K562 (cell line): ENCODE measurements at regions not wholly inside any gene's neighbourhood (a gene's known extent, or its start where the extent isn't known, plus 50 kb on each side); places are given as distances from the start of the nearest gene placed in this dataset.

Source experiments
- ATAC-seq: fragments of 200-7000 bp; cut with Tn5 transposase; 3 replicates; pipeline ENCODE4 v1.9.1; 2020; ENCODE audit warnings: moderate library complexity
- BruUV-seq: library from RNA; stranded (reverse); fragments of 400-500 nt; replicated peaks from 2 replicates; lab custom pipeline; 2021; lab: Mats Ljungman, UMichigan
- CTCF ChIA-PET: fragments of 300-600 bp; formaldehyde crosslinking; extraction: SDS; loops from one replicate; lab custom pipeline; 2021; ENCODE audit warnings: low intra/inter-chr PET ratio; lab: Yijun Ruan, JAX
- POLR2A ChIA-PET: fragments of 300-600, 350-650 bp; sonication (Branson Sonifier 250); formaldehyde crosslinking; extraction: SDS; loops from one replicate; lab custom pipeline; 2021; ENCODE audit warnings: antibody characterized with exemption, inconsistent platforms; lab: Yijun Ruan, JAX
- DNase-seq, 4 experiments: peaks; one replicate each; pipeline versions ENCODE4 v3.0.0 to v3.0.0-alpha.2; 2011 to 2018; ENCODE audit warnings: low spot score in 3 of 4, mixed read lengths in 3 of 4; ENCODE audit errors: extremely low read depth in 1 of 4
- FAIRE-seq: peaks from 2 replicates; lab custom pipeline; 2011; peaks lifted over from hg19 to GRCh38; lab: Jason Lieb, UNC
- H2AFZ ChIP-seq: 2 replicates; pipeline ENCODE4 v1.6.0; 2011; ENCODE audit warnings: low read depth, low read length, control low read depth, inconsistent platforms
- H3K27ac ChIP-seq: fragments of 200-600 bp; 3 replicates; pipeline ENCODE4 v1.8.0; 2011; ENCODE audit warnings: low read depth, mild to moderate bottlenecking, control low read depth, inconsistent platforms, low read length, moderate library complexity, mixed read lengths; ENCODE audit errors: extremely low read depth
- H3K27me3 ChIP-seq, 2 experiments: fragments of 300-600 bp in 1 of 2; 2 replicates in 1 of 2; 3 replicates in 1 of 2; pipeline versions ENCODE4 v1.6.0 to v1.8.0; 2011; ENCODE audit warnings: inconsistent platforms in 2 of 2, low read length in 2 of 2, mild to moderate bottlenecking in 1 of 2, mixed read lengths in 1 of 2, moderate library complexity in 1 of 2; ENCODE audit not compliant: control insufficient read depth in 2 of 2, insufficient read depth in 2 of 2
- H3K36me3 ChIP-seq: fragments of 300-600 bp; 3 replicates; pipeline ENCODE4 v1.8.0; 2011; ENCODE audit warnings: mild to moderate bottlenecking, low read length, inconsistent platforms; ENCODE audit not compliant: control insufficient read depth, insufficient read depth
- H3K4me1 ChIP-seq, 2 experiments: fragments of 200-600 bp in 1 of 2; replicated peaks in 1 of 2; 2 replicates in 1 of 2; 3 replicates in 1 of 2; pipeline versions ENCODE4 v1.5.1 to v1.8.0; 2011; ENCODE audit warnings: inconsistent platforms in 2 of 2, low read length in 2 of 2, mild to moderate bottlenecking in 1 of 2, mixed read lengths in 1 of 2, moderate library complexity in 1 of 2; ENCODE audit not compliant: control insufficient read depth in 2 of 2, insufficient read depth in 2 of 2
- H3K4me2 ChIP-seq: 2 replicates; pipeline ENCODE4 v1.6.1; 2011; ENCODE audit warnings: low read length, control low read depth, inconsistent platforms, mixed read lengths; ENCODE audit not compliant: insufficient read depth
- H3K4me3 ChIP-seq: fragments of 200-600 bp; sonication (generic), shearing (Covaris generic); 2 replicates; pipeline ENCODE4 v1.5.1; 2016; ENCODE audit warnings: control low read depth, inconsistent platforms
- H3K79me2 ChIP-seq: fragments of 200-600 bp; 3 replicates; pipeline ENCODE4 v1.8.0; 2011; ENCODE audit warnings: low read length, inconsistent platforms; ENCODE audit not compliant: control insufficient read depth, insufficient read depth
- H3K9ac ChIP-seq, 2 experiments: 2 replicates each; pipeline versions ENCODE4 v1.6.0 to v1.6.1; 2011; ENCODE audit warnings: low read depth in 2 of 2, low read length in 2 of 2, control low read depth in 1 of 2, inconsistent platforms in 1 of 2, mild to moderate bottlenecking in 1 of 2, mixed read lengths in 1 of 2; ENCODE audit not compliant: insufficient read depth in 1 of 2
- H3K9me1 ChIP-seq: one replicate; pipeline ENCODE4 v1.6.0; 2011; ENCODE audit warnings: inconsistent platforms, mild to moderate bottlenecking, low read length, moderate library complexity; ENCODE audit not compliant: control insufficient read depth, insufficient read depth
- H3K9me3 ChIP-seq: replicated peaks from 2 replicates; pipeline ENCODE4 v1.5.1; 2011; ENCODE audit warnings: low read depth, low read length, inconsistent platforms; ENCODE audit not compliant: control insufficient read depth, insufficient read depth
- H4K20me1 ChIP-seq: replicated peaks from 2 replicates; pipeline ENCODE4 v1.6.1; 2011; ENCODE audit warnings: low read length, inconsistent platforms, mixed read lengths; ENCODE audit not compliant: control insufficient read depth, insufficient read depth
- HDAC6 ChIP-seq: IDR thresholded peaks from 2 replicates; pipeline ENCODE4 v1.6.1; 2012; ENCODE audit warnings: low read depth, mild to moderate bottlenecking, control low read depth, inconsistent platforms, low read length, moderate library complexity
- TAF9B ChIP-seq: fragments of 450-650 bp; IDR thresholded peaks from 2 replicates; pipeline ENCODE4 v1.6.1; 2018; ENCODE audit warnings: mild to moderate bottlenecking; ENCODE audit not compliant: partially characterized antibody
- ZFPM2 ChIP-seq: fragments of 250-450 bp; sonication (Bioruptor Pico); IDR thresholded peaks from 2 replicates; pipeline ENCODE4 v1.5.1; 2022; ENCODE audit warnings: mild to moderate bottlenecking
- ZNF347 ChIP-seq: fragments of 450-650 bp; formaldehyde crosslinking; IDR thresholded peaks from 2 replicates; pipeline ENCODE4 v1.4.0; 2020; ENCODE audit warnings: low read depth, mild to moderate bottlenecking, moderate library complexity
- WGBS: fragments of 100-300 bp; shearing (Covaris generic); methylation state at CpG from one replicate; pipeline ENCODE4 v1.1.6; 2016; ENCODE audit warnings: low coverage, mixed read lengths; ENCODE audit not compliant: insufficient coverage; ENCODE audit errors: missing lambda C conversion rate; 5-methylcytosine and 5-hydroxymethylcytosine counted together
- in situ Hi-C: fragments of 300-500 bp; cut with MboI; formaldehyde crosslinking; loops from 4 replicates; pipeline ENCODE4 v1.15.0; 2018; ENCODE audit warnings: inconsistent platforms, mixed read lengths
- intact Hi-C: fragments of 100-400 bp; cut with micrococcal nuclease; formaldehyde crosslinking; loops from 2 replicates; pipeline ENCODE4 v1.14.2; 2022
- TF ChIP-seq, protein P1 (sequence below), 2 experiments: fragments of 250-450 bp in 1 of 2; fragments of 450-650 bp in 1 of 2; sonication (Bioruptor Pico) in 1 of 2; IDR thresholded peaks; 2 replicates each; pipeline versions ENCODE4 v1.6.1 to v1.8.0; 2016 to 2021; ENCODE audit warnings: mild to moderate bottlenecking in 2 of 2, moderate library complexity in 2 of 2, missing compliant biosample characterization in 1 of 2, missing genetic modification characterization in 1 of 2
- TF ChIP-seq, protein P2 (sequence below): fragments of 450-650 bp; IDR thresholded peaks from 2 replicates; pipeline ENCODE4 v1.6.1; 2016; ENCODE audit warnings: missing biosample characterization, missing genetic modification characterization
- TF ChIP-seq, protein P3 (sequence below): fragments of 450-650 bp; formaldehyde crosslinking; IDR thresholded peaks from 2 replicates; pipeline ENCODE4 v1.4.0; 2022; ENCODE audit warnings: mild to moderate bottlenecking, moderate library complexity
- TF ChIP-seq, protein P4 (sequence below): fragments of 250-450 bp; sonication (Bioruptor Pico); IDR thresholded peaks from 2 replicates; pipeline ENCODE4 v1.4.0; 2020; ENCODE audit warnings: mild to moderate bottlenecking, moderate library complexity

DNA sequence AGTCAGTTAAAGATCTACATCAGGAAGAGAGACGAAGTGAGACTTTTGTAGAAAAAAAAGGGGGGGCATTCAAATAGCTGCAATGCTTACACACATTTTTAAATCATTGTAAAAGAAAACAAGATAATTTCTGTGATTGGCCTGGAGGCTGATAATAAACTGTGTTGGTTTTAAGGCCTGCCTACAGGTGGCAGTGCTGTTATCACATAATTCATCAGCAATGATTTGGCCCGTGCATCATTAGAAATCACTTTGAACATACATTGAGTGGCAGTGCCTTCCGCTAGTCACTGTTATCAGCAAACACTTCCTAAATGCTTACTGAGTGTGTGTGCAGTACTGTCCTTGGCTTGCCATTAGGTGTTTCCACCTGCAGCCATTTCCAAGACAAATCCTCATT, 831.9 kb downstream of the TRIML1 start:
- no peak overlapping the region for H2AFZ ChIP-seq
- ChIA-PET CTCF (no interaction called here), POLR2A (no interaction called here)
- H3K9ac ChIP-seq = no peak overlapping the region
- H3K9me3 ChIP-seq = peaks cover 2% of the 10 kb centered on the region; the same call in 1 of the 2 replicates
- WGBS = 0% methylated on average over 3 of the region's 3 CpGs
- no peak overlapping the region for H3K4me3 ChIP-seq
- TF ChIP-seq, protein P1, sequence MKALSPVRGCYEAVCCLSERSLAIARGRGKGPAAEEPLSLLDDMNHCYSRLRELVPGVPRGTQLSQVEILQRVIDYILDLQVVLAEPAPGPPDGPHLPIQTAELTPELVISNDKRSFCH (CRISPR knock-in tag; IDR thresholded peaks at IDR 0.05) = no peak
- TF ChIP-seq, protein P1 (tag; IDR thresholded peaks at IDR 0.05) = no peak
- TF ChIP-seq, protein P2, sequence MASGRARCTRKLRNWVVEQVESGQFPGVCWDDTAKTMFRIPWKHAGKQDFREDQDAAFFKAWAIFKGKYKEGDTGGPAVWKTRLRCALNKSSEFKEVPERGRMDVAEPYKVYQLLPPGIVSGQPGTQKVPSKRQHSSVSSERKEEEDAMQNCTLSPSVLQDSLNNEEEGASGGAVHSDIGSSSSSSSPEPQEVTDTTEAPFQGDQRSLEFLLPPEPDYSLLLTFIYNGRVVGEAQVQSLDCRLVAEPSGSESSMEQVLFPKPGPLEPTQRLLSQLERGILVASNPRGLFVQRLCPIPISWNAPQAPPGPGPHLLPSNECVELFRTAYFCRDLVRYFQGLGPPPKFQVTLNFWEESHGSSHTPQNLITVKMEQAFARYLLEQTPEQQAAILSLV (tag) = no peak
- TF ChIP-seq, protein P3, sequence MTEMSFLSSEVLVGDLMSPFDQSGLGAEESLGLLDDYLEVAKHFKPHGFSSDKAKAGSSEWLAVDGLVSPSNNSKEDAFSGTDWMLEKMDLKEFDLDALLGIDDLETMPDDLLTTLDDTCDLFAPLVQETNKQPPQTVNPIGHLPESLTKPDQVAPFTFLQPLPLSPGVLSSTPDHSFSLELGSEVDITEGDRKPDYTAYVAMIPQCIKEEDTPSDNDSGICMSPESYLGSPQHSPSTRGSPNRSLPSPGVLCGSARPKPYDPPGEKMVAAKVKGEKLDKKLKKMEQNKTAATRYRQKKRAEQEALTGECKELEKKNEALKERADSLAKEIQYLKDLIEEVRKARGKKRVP = no peak
- TF ChIP-seq, protein P4, sequence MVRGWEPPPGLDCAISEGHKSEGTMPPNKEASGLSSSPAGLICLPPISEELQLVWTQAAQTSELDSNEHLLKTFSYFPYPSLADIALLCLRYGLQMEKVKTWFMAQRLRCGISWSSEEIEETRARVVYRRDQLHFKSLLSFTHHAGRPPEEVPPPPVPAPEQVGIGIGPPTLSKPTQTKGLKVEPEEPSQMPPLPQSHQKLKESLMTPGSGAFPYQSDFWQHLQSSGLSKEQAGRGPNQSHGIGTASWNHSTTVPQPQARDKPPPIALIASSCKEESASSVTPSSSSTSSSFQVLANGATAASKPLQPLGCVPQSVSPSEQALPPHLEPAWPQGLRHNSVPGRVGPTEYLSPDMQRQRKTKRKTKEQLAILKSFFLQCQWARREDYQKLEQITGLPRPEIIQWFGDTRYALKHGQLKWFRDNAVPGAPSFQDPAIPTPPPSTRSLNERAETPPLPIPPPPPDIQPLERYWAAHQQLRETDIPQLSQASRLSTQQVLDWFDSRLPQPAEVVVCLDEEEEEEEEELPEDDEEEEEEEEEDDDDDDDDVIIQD (CRISPR knock-in tag) = no peak
- TF ChIP-seq ZFPM2 (CRISPR knock-in tag) = no peak
- TF ChIP-seq TAF9B = no peak
- no peak for TF ChIP-seq ZNF347
- no peak for TF ChIP-seq HDAC6
- no TSS peak for BruUV-seq
- no peaks in the 10 kb centered on the region for H3K27me3 ChIP-seq
- no peaks in the 10 kb centered on the region for H4K20me1 ChIP-seq
- in situ Hi-C loops = no loop called here
- no peak overlapping the region for H3K27ac ChIP-seq
- H3K36me3 ChIP-seq = no peaks in the 10 kb centered on the region
- no peaks in the 10 kb centered on the region for H3K79me2 ChIP-seq
- intact Hi-C loops = no loop called here
- ATAC-seq = no peak
- no peak for DNase-seq
- no peak for FAIRE-seq
- no peaks in the 10 kb centered on the region for H3K4me1 ChIP-seq
- no peak overlapping the region for H3K4me2 ChIP-seq
- no peaks in the 10 kb centered on the region for H3K9me1 ChIP-seq
